HG03097 (cell line): ENCODE measurements at regions not wholly inside any gene's neighbourhood (a gene's known extent, or its start where the extent isn't known, plus 50 kb on each side); places are given as distances from the start of the nearest gene placed in this dataset.
"Not testable (repeated sequence)": the region's sequence is repeated elsewhere in the genome, so short reads cannot be mapped to it uniquely, and the experiment has no call there.

Experiments
- ATAC-seq: cut with Tn5 transposase; IDR thresholded peaks from one replicate; pipeline ENCODE4 v1.9.1; 2021; ENCODE audit not compliant: unreplicated experiment, low FRiP score

GRCh38 chr9:75653335-75653734, 237.1 kb upstream of the PCSK5 start:
- ATAC-seq = no peak

DNA sequence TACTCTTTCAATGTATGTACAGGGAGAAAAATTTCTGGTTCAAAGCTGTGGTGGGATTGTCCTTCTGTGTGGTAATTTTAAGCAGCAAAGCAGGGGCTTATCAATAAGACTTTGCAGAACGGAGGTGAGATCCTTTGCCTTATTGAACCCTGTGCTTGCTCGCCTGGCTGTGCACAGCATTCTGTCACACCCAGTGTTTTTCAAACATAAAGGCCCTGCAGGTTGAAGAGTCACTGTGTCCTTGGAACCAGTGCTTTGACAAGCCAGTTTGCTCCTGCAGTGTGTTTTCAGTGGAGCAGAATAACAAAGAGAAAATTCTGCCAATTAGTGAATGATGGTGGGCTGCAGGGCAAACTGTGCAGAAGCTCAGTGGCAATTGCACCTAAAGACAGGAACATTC, 236.7 kb upstream of the PCSK5 start:
- no peak for ATAC-seq

GRCh38 chr9:75657015-75657414, 233.5 kb upstream of the PCSK5 start:
- ATAC-seq = no peak

DNA sequence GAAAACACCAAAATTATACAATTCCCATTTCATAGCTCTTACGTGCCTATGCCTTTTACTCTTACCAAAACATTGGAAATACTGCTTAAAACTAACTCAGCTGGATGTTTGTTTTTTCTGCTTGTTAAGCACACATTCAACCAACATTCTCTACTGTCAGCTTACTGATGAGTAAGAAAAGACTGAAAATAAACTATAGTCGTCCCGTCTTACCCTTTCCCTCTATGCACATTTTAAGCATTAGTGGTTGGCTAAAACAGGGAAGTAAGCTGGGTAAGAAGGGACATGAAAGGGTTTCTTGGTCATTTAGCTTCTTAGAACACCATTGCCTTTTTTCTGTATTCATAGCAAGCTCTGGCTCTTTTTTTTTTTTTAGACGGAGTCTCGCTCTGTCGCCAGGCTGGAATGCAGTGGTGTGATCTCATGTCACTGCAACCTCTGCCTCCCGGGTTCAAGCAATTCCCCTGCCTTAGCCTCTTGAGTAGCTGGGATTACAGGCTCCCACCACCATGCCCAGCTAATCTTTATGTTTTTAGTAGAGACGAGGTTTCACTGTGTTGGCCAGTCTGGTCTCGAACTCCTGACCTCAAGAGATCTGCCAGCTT, 232.1 kb upstream of the PCSK5 start:
- ATAC-seq = no peak

DNA sequence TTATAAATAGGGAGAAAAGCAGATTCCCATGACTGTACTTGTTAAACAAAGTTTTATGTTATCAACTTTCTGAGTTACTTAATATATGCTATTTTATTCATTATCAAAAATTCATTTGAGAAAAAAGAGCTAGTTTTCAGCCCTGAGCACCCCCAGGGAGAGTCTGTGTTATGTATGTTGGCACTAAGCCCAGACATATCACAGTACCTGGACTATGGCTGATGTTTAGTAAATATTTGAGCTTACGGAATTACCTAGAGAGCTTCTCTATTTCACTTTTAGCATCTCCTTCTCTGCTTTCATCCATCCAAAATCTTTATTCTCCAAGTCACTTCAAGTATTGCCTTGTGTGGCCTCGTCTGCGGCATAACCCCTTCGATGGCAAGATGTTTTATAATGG, 225.9 kb upstream of the PCSK5 start:
- no peak for ATAC-seq

GRCh38 chr9:75666856-75667554, 223.5 kb upstream of the PCSK5 start:
- no peak for ATAC-seq

- ATAC-seq = no peak
Measured at GRCh38 chr9:75669721-75670120, 220.8 kb upstream of the PCSK5 start.

- ATAC-seq = no peak
Measured at GRCh38 chr9:75671354-75671753, 219.1 kb upstream of the PCSK5 start.

DNA sequence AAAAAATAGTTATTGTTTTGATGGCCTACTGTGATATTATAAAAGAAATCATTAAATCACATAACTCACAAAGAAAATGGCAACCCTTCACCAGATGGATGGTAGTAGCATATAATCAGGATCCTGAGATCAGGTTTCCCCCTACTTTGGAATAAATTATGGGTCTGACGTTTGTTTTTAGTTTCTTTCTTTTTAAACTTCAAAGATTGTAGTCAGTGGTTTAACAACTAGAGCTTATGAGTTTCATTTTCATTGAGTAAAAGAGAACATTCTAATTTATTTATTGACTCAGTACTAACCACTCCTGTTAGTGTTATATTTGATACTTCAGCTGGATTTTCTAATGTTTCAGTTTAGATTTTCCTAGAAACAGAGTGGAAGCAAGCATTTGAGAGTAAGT, 218.0 kb upstream of the PCSK5 start:
- ATAC-seq = no peak

GRCh38 chr9:75683591-75683990, 206.9 kb upstream of the PCSK5 start:
- ATAC-seq = no peak

DNA sequence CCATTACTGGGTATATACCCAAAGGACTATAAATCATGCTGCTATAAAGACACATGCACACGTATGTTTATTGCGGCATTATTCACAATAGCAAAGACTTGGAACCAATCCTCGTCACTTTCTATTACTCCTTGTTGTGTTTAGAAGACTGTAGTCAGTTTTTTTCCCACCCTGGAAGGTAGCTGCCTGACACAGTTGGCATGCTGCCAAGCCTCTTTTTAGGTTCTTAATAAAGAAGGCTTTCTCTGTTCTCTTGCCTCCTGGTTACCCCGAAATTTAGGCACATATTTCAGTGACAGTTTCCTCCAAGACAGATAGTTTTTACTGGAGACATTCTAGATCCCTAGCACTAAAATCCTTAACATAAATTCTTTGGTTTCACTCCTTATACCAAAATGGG, 205.4 kb upstream of the PCSK5 start:
- ATAC-seq = no peak

- no peak for ATAC-seq
Measured at GRCh38 chr9:75687359-75687953, 203.0 kb upstream of the PCSK5 start.

DNA sequence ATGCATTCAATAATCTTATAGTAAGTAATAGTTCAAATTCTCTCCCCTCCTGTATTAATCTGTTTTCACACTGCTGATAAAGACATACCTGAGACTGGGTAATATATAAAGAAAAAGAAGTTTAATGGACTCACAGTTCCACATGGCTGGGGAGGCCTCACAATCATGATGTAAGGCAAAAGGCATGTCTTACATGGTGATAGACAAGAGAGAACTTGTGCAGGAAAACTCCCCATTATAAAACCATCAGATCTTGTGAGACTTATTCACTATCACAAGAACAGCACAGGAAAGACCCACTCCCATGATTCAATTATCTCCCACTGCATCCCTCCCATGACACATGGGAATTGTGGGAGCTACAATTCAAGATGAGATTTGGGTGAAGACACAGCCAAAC, 199.9 kb upstream of the PCSK5 start:
- not testable (repeated sequence) for ATAC-seq

- ATAC-seq = no peak
Measured at GRCh38 chr9:75691408-75691807, 199.1 kb upstream of the PCSK5 start.

- ATAC-seq = no peak
Measured at GRCh38 chr9:75692309-75692708, 198.2 kb upstream of the PCSK5 start.

- ATAC-seq = no peak
Measured at GRCh38 chr9:75695921-75696320, 194.6 kb upstream of the PCSK5 start.

GRCh38 chr9:75699017-75699416, 191.5 kb upstream of the PCSK5 start:
- ATAC-seq = no peak

DNA sequence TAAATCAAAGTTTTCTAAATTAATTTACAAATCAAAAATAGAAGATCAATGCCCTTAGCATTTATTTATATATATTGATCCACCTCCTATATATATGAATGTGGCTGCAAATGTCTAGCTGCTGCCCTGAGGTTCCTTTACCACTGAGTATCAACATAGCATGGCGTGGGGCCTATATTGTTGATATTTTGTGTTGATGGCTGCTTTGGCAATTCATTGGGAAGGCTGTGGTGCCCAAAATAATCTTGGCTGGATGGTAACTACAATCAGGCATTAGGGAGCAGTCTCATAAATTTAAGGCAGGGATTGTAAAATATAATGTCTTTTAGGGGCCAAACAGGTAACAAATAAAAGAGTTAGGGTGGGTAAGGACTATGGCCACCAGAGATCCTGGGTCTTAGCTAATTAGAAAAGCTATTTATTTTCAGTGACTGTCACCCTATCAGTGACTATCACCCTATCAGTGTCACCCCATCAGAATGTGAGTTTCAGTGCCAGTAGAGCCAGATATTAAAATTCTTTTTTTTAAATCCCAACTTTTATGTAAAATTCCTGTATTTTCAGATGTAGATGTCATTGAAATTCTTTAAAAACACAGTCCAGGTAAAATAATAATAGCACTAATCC, 190.7 kb upstream of the PCSK5 start:
- ATAC-seq = no peak

DNA sequence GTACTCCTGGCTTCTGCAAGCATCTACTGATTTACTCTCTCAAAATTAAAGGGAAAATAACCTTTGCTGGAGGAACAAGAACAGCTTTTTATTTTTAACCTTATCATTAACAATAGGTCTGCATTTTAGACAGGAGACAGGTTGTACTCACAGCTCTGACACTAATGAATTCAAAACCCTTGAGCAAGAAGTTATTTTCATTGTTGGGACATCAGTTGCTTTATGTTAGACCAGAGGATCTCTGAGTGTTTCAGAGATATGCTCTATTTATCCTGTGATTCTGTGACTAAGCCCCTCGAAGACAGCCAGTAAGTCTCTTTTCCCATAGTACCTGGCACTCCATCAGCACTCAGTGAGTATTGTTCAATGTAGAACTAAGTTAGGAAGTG, 190.2 kb upstream of the PCSK5 start:
- no peak for ATAC-seq

DNA sequence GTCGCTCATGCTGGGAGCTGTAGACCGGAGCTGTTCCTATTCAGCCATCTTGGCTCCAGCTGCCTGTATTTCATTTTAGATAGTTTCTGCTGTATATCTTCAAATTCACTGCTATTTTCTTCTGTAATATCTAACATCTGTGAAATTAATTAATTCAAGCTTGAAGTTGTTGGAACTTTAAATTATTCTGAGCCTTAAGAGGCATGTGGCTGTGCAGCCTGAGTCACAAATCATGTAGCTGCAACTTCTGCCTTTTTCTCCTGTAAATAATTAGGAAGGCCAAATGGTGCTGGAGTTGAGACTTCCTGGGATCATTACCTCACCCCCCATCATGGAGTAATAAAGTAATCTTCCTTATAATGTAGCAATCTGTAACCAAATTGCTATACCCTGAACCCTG, 183.3 kb upstream of the PCSK5 start:
- no peak for ATAC-seq

GRCh38 chr9:75709698-75710097, 180.8 kb upstream of the PCSK5 start:
- ATAC-seq = no peak

GRCh38 chr9:75712700-75713099, 177.8 kb upstream of the PCSK5 start:
- ATAC-seq = no peak
